Muscle layer of colon (tissue), 2 donors: ENCODE measurements at regions not wholly inside any gene's neighbourhood (a gene's known extent, or its start where the extent isn't known, plus 50 kb on each side); places are given as distances from the start of the nearest gene placed in this dataset.

Experiments
- H3K27ac ChIP-seq: one replicate; pipeline ENCODE4 v1.7.0; 2013; ENCODE audit warnings: low read depth, mild to moderate bottlenecking, low read length, moderate library complexity
- H3K27me3 ChIP-seq, 2 donors: one replicate each; pipeline ENCODE4 v1.7.0; 2013; ENCODE audit warnings: low read length in 2 of 2, mild to moderate bottlenecking in 2 of 2; ENCODE audit not compliant: insufficient read depth in 2 of 2, control insufficient read depth in 1 of 2
- H3K36me3 ChIP-seq: one replicate; pipeline ENCODE4 v1.7.0; 2013; ENCODE audit warnings: mild to moderate bottlenecking, low read length; ENCODE audit not compliant: insufficient read depth
- H3K4me1 ChIP-seq: one replicate; pipeline ENCODE4 v1.7.0; 2013; ENCODE audit warnings: mild to moderate bottlenecking, low read length; ENCODE audit not compliant: insufficient read depth
- H3K4me3 ChIP-seq, 2 donors: one replicate each; pipeline ENCODE4 v1.7.0; 2013; ENCODE audit warnings: low read length in 2 of 2, low read depth in 1 of 2, mild to moderate bottlenecking in 1 of 2, moderate library complexity in 1 of 2
- H3K9ac ChIP-seq: one replicate; pipeline ENCODE4 v1.7.0; 2013; ENCODE audit warnings: low read length
- H3K9me3 ChIP-seq: one replicate; pipeline ENCODE4 v1.7.0; 2013; ENCODE audit warnings: mild to moderate bottlenecking, low read length
- donor health status: abdominal sarcoma.
- donor health status: Adenocarcinoma of cecum.

- H3K9me3 ChIP-seq: no peaks in the 10 kb centered on the region
- no peaks in the 10 kb centered on the region for H3K36me3 ChIP-seq
- no peak overlapping the region for H3K4me3 ChIP-seq
- H3K27me3 ChIP-seq: no peaks in the 10 kb centered on the region
- H3K9ac ChIP-seq: no peak overlapping the region
- H3K27ac ChIP-seq: no peak overlapping the region
- peaks cover 17% of the 10 kb centered on the region for H3K4me1 ChIP-seq
These were observed 159.8 kb downstream of the DDX1 start for GRCh38 chr2:15751477-15751876.

- Histone ChIP-seq H3K4me1 (peaks cover 17% of the 10 kb centered on the region), H3K4me3 (no peak overlapping the region), H3K9me3 (no peaks in the 10 kb centered on the region), H3K36me3 (no peaks in the 10 kb centered on the region), H3K9ac (no peak overlapping the region), H3K27ac (no peak overlapping the region), H3K27me3 (no peaks in the 10 kb centered on the region)
These were observed 161.0 kb downstream of the DDX1 start for GRCh38 chr2:15752552-15753232.

DNA sequence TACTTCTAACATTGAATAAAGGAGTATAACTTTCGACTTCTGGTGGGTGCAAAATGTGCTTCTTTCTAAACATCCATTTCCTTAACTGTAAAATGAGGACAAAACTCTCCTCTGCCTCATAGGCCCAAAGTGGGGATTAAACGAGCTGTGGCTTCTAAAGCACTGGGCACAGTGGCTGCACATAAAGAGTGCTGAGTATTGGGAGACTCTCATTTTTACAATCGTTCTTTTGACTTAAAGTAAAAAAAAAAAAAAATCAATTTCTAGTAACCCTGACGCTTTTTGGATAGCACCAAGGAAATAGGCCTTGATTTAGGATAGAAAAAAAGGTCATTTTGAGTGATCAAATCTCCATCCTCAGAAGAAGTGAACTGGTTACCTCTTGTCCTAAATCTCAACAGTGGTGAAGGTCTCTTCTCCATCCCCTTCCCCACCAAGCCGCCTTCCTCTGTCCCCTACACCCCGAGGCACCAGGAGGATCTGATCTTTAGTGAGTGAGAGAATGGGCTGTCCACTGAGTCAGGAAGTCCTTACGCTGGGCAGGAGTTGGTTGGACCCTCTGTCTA lies 161.6 kb downstream of the DDX1 start:
- no peak overlapping the region for H3K9ac ChIP-seq
- H3K27ac ChIP-seq: no peak overlapping the region
- H3K4me3 ChIP-seq: no peak overlapping the region
- H3K36me3 ChIP-seq: no peaks in the 10 kb centered on the region
- H3K9me3 ChIP-seq: no peaks in the 10 kb centered on the region
- no peaks in the 10 kb centered on the region for H3K27me3 ChIP-seq
- peaks cover 17% of the 10 kb centered on the region for H3K4me1 ChIP-seq

DNA sequence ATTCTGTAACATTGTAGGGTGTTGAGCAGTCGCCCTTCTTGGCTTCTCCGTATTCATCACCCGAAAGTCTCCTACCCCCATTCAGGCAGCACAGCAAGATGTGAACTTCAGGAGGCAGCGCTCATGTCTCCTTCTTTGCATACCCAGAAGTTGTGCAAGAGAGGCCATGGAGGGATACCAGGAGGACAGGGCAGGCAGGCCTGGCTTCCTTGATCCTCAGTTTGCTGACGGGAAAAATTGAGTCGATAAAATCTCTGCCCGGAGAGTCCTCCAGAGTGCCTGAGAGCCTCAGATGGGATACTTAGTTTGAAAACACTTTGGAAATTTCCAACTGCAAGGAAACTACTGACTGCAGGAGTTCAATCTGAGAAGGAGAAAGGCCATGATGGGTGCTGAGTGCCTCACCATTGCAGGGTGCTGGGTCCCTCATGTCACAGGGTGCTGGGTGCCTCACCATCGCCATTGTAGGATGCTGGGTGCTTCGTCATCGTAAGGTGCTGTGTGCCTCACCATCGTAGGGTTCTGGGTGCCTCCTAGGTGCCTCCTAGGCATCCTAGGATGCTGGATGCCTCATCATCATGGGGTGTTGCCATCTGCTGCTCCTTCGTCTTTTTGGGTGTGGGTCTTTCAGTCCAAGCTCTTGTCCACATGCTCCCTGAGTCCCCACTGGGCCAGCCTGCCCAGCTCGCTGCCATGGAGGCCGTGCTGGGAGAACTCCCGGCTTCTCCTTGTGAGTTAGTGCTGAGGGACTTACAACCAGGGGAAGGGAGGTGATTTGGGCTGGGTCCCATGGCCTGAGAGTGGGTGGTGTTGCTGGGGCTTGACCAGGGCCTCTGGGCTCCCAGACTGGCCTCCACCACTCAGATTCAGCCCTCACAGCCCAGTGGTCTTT lies 162.4 kb downstream of the DDX1 start:
- Histone ChIP-seq H3K27me3 (no peaks in the 10 kb centered on the region), H3K4me3 (no peak overlapping the region), H3K36me3 (no peaks in the 10 kb centered on the region), H3K27ac (no peak overlapping the region), H3K4me1 (peaks cover 17% of the 10 kb centered on the region), H3K9me3 (no peaks in the 10 kb centered on the region), H3K9ac (no peak overlapping the region)

- no peak overlapping the region for H3K4me3 ChIP-seq
These were observed 163.0 kb downstream of the DDX1 start for GRCh38 chr2:15754703-15755099.

GRCh38 chr2:15755528-15755927 lies 163.9 kb downstream of the DDX1 start:
- H3K27me3 ChIP-seq: no peaks in the 10 kb centered on the region
- H3K27ac ChIP-seq: no peak overlapping the region
- H3K9ac ChIP-seq: no peak overlapping the region
- H3K4me3 ChIP-seq: no peak overlapping the region
- H3K4me1 ChIP-seq: peaks cover 4% of the 10 kb centered on the region
- no peaks in the 10 kb centered on the region for H3K9me3 ChIP-seq
- H3K36me3 ChIP-seq: no peaks in the 10 kb centered on the region

More at GRCh38 chr2:15754703-15755099, 163.0 kb downstream of the DDX1 start:
- Histone ChIP-seq H3K27me3 (no peaks in the 10 kb centered on the region), H3K4me1 (peaks cover 12% of the 10 kb centered on the region), H3K9me3 (no peaks in the 10 kb centered on the region), H3K9ac (no peak overlapping the region), H3K27ac (no peak overlapping the region), H3K36me3 (no peaks in the 10 kb centered on the region)

GRCh38 chr2:15756011-15756550 lies 164.4 kb downstream of the DDX1 start:
- no peaks in the 10 kb centered on the region for H3K36me3 ChIP-seq
- H3K4me1 ChIP-seq: no peaks in the 10 kb centered on the region
- no peak overlapping the region for H3K27ac ChIP-seq
- no peaks in the 10 kb centered on the region for H3K9me3 ChIP-seq
- H3K27me3 ChIP-seq: no peaks in the 10 kb centered on the region
- no peak overlapping the region for H3K9ac ChIP-seq
- no peak overlapping the region for H3K4me3 ChIP-seq

DNA sequence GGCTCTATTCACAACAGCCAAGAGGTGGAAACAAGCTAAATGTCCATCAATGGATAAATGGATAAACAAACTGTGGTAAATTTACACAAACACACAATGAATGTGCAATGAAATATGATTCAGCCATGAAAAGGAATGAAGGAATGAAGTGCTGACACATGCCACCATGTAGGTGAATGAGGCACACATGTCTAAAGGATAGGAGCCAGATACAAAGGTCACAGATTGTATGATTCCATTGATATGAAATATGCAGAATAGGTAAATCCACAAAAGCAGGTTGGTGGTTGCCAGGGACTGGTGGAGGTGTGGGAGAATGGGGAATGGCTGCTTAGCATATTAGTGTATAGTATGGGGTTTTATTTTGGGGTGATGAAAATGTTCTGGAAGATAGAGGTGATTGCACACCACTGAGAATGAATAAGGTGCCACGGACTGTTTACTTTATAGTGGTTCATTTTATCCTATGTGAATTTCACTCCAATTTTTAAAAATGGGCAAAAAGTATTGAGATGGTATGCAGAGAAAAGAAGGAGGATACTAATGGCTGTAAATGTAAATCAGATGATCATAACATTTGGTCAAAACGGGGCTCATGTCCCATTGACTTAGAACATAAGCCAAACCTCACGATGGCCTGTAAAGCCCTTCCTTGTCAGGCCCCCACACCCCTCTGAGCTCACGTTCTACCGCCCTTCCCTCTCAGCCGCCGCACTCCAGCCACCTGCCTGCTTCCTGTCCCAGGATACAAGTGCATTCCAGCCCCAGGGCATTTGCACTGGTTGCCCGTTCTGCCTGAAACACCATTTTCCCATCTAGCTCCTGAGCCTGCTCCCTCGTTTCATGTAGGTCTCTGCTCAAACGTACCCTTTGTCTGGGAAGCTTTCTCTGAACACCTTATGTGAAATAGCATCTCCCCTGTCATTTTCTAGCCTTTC lies 165.5 kb downstream of the DDX1 start:
- H3K9ac ChIP-seq: no peak overlapping the region
- no peaks in the 10 kb centered on the region for H3K36me3 ChIP-seq
- H3K27me3 ChIP-seq: no peaks in the 10 kb centered on the region
- H3K4me1 ChIP-seq: no peaks in the 10 kb centered on the region
- H3K27ac ChIP-seq: no peak overlapping the region
- H3K4me3 ChIP-seq: no peak overlapping the region
- H3K9me3 ChIP-seq: no peaks in the 10 kb centered on the region

GRCh38 chr2:15757820-15758586 lies 166.3 kb downstream of the DDX1 start:
- H3K9ac ChIP-seq: no peak overlapping the region
- no peaks in the 10 kb centered on the region for H3K36me3 ChIP-seq

GRCh38 chr2:15758848-15759247 lies 167.2 kb downstream of the DDX1 start:
- no peaks in the 10 kb centered on the region for H3K4me1 ChIP-seq
- H3K27me3 ChIP-seq: no peaks in the 10 kb centered on the region
- no peak overlapping the region for H3K9ac ChIP-seq
- no peaks in the 10 kb centered on the region for H3K36me3 ChIP-seq
- no peaks in the 10 kb centered on the region for H3K9me3 ChIP-seq
- no peak overlapping the region for H3K27ac ChIP-seq
- H3K4me3 ChIP-seq: no peak overlapping the region

More at GRCh38 chr2:15757820-15758586, 166.3 kb downstream of the DDX1 start:
- Histone ChIP-seq H3K9me3 (no peaks in the 10 kb centered on the region), H3K4me3 (no peak overlapping the region), H3K4me1 (no peaks in the 10 kb centered on the region), H3K27me3 (no peaks in the 10 kb centered on the region), H3K27ac (no peak overlapping the region)
